GM12892 (cell line): ENCODE measurements at regions not wholly inside any gene's neighbourhood (a gene's known extent, or its start where the extent isn't known, plus 50 kb on each side); places are given as distances from the start of the nearest gene placed in this dataset.

ENCODE experiments used
- POLR2A ChIP-seq: IDR thresholded peaks from 2 replicates; pipeline ENCODE4 v1.6.1; 2011; ENCODE audit warnings: low read depth, low read length, control low read depth
- POLR2AphosphoS5 ChIP-seq: IDR thresholded peaks from 2 replicates; pipeline ENCODE4 v1.6.1; 2011; ENCODE audit warnings: low read depth, low read length, control low read depth

- TF ChIP-seq POLR2A (no peak), POLR2AphosphoS5 (no peak)
Observed at GRCh38 chr3:180531303-180532278, 70.4 kb upstream of the TTC14 start.
